HL-60 (cell line): ENCODE measurements at regions not wholly inside any gene's neighbourhood (a gene's known extent, or its start where the extent isn't known, plus 50 kb on each side); places are given as distances from the start of the nearest gene placed in this dataset.

Source experiments
- DNase-seq, 2 experiments: peaks; one replicate each; pipeline ENCODE4 v3.0.0-alpha.2; 2010 to 2020; ENCODE audit warnings: low read depth in 1 of 2, low spot score in 1 of 2
- H3K27ac ChIP-seq: fragments of 250-450 bp; sonication (Bioruptor Pico); replicated peaks from 2 replicates; pipeline ENCODE4 v1.5.1; 2020; ENCODE audit warnings: mild to moderate bottlenecking, moderate library complexity
- H3K27me3 ChIP-seq: fragments of 250-450 bp; sonication (Bioruptor Pico); 2 replicates; pipeline ENCODE4 v1.5.1; 2021; ENCODE audit warnings: mild to moderate bottlenecking, moderate library complexity; ENCODE audit not compliant: insufficient read depth, poor library complexity, severe bottlenecking
- H3K4me3 ChIP-seq: replicated peaks from 2 replicates; pipeline ENCODE4 v1.5.1; 2011; ENCODE audit warnings: mild to moderate bottlenecking, control low read depth, low read length; ENCODE audit not compliant: insufficient read depth
- CTCF ChIP-seq: IDR thresholded peaks from one replicate; pipeline ENCODE4 v1.5.1; 2011; ENCODE audit warnings: low read length, control low read depth, inconsistent platforms; ENCODE audit not compliant: insufficient read depth
- GABPA ChIP-seq: IDR thresholded peaks from 2 replicates; pipeline ENCODE4 v1.6.1; 2012; ENCODE audit warnings: low read depth
- POLR2AphosphoS5 ChIP-seq: IDR thresholded peaks from 2 replicates; pipeline ENCODE4 v1.6.1; 2012; ENCODE audit warnings: low read depth
- REST ChIP-seq: IDR thresholded peaks from 2 replicates; pipeline ENCODE4 v1.6.1; 2012; ENCODE audit warnings: low read depth; ENCODE audit not compliant: insufficient replicate concordance
- SPI1 ChIP-seq: IDR thresholded peaks from 2 replicates; pipeline ENCODE4 v1.6.1; 2012; ENCODE audit warnings: low read depth, mild to moderate bottlenecking, borderline replicate concordance

GRCh38 chr3:83843716-83844115, 1115.1 kb upstream of the CADM2 start:
- no peak for TF ChIP-seq CTCF
- no peak for TF ChIP-seq POLR2AphosphoS5
- no peak for TF ChIP-seq SPI1
- no peak for TF ChIP-seq GABPA
- TF ChIP-seq REST = no peak
- H3K27me3 ChIP-seq = no peaks in the 10 kb centered on the region
- no peak for DNase-seq
- no peak overlapping the region for H3K27ac ChIP-seq
- H3K4me3 ChIP-seq = no peak overlapping the region

- DNase-seq = no peak
- Histone ChIP-seq H3K27me3 (no peaks in the 10 kb centered on the region), H3K4me3 (no peak overlapping the region), H3K27ac (no peak overlapping the region)
- TF ChIP-seq CTCF (no peak), POLR2AphosphoS5 (no peak), SPI1 (no peak), GABPA (no peak), REST (no peak)
These were observed 1109.6 kb upstream of the CADM2 start for GRCh38 chr3:83849106-83849730.

GRCh38 chr3:83863380-83863779, 1095.4 kb upstream of the CADM2 start:
- TF ChIP-seq POLR2AphosphoS5 (no peak), SPI1 (no peak), CTCF (no peak), REST (no peak), GABPA (no peak)
- no peak overlapping the region for H3K27ac ChIP-seq
- H3K4me3 ChIP-seq = no peak overlapping the region
- no peak for DNase-seq
- no peaks in the 10 kb centered on the region for H3K27me3 ChIP-seq
